Activated CD8-positive, alpha-beta T cell treated with anti-CD3 and anti-CD28 coated beads for 36 hours (primary cell): ENCODE measurements at regions not wholly inside any gene's neighbourhood (a gene's known extent, or its start where the extent isn't known, plus 50 kb on each side); places are given as distances from the start of the nearest gene placed in this dataset.

Experiments
- ATAC-seq: fragments of 200-7000 bp; cut with Tn5 transposase; one replicate; pipeline ENCODE4 v1.10.0; 2021; ENCODE audit warnings: mild to moderate bottlenecking, moderate library complexity
- CTCF ChIA-PET: fragments of 350-600 bp; sonication (Branson Sonifier 250); formaldehyde crosslinking; loops from one replicate; lab custom pipeline; 2021; ENCODE audit warnings: antibody characterized with exemption; lab: Charles Lee
- POLR2A ChIA-PET: fragments of 350-600 bp; sonication (Branson Sonifier 250); formaldehyde crosslinking; loops from one replicate; lab custom pipeline; 2021; ENCODE audit warnings: antibody characterized with exemption; lab: Charles Lee
- DNase-seq: peaks from one replicate; pipeline ENCODE4 v3.0.0-alpha.2; 2020
- H3K27ac Mint-ChIP-seq: one replicate; pipeline ENCODE4 v1.8.0; 2021; ENCODE audit warnings: mild to moderate bottlenecking, mixed read lengths
- H3K27me3 Mint-ChIP-seq: one replicate; pipeline ENCODE4 v1.8.0; 2021; ENCODE audit warnings: mixed read lengths
- H3K36me3 Mint-ChIP-seq: one replicate; pipeline ENCODE4 v1.8.0; 2021; ENCODE audit warnings: low read depth, mixed read lengths
- H3K4me1 Mint-ChIP-seq: one replicate; pipeline ENCODE4 v1.8.0; 2021; ENCODE audit warnings: low read depth, mixed read lengths
- H3K4me3 Mint-ChIP-seq: one replicate; pipeline ENCODE4 v1.8.0; 2021; ENCODE audit warnings: mild to moderate bottlenecking, moderate library complexity, mixed read lengths
- H3K9me3 Mint-ChIP-seq: one replicate; pipeline ENCODE4 v1.8.0; 2021; ENCODE audit warnings: mixed read lengths
- CTCF ChIP-seq: fragments of 200-600 bp; IDR thresholded peaks from one replicate; pipeline ENCODE4 v1.8.0; 2022; ENCODE audit warnings: antibody characterized with exemption, mild to moderate bottlenecking
- intact Hi-C: fragments of 100-400 bp; cut with micrococcal nuclease; formaldehyde crosslinking; loops from one replicate; pipeline ENCODE4 v1.10.0; 2022

DNA sequence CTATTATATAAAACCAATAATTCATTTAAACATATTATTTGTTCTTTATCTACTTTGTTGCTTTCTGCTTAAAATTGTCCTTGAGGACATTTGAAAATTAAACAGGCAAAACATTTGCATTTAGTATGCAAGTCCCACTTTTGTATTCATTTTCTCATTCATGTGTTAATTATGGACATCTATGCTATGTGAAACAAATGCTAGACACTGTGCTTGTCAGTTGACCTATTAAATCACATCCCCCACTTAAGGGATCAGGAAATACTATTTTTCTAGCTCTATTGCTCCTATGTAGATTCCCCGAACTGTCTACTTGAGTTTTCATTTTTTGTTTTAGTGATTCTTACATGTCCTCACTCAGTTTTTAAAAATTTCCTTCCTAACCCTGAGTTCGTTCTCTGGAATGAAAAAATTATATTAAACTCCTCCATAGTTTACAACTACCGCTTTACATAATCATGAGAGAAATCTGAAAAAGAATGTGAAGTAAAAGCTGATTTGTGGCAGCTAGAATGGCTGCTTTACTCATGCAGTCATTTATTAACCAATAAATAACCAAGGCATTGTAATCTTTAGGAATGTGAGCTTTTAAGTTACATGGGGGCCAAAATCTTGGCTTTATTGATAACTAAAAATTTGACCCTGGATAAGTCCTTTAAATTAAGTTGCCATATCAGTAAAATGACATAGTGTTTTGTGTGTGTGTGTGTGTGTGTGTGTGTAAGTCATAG is 188.5 kb downstream of the LIG4 start:
- Mint-ChIP-seq H3K9me3 (no peaks in the 10 kb centered on the region), H3K4me1 (no peaks in the 10 kb centered on the region), H3K27me3 (no peaks in the 10 kb centered on the region), H3K4me3 (no peak overlapping the region), H3K27ac (no peak overlapping the region), H3K36me3 (no peaks in the 10 kb centered on the region)
- ATAC-seq (no peak), DNase-seq (no peak)
- TF ChIP-seq CTCF: no peak
- CTCF ChIA-PET: no interaction called here
- intact Hi-C loops: no loop called here
- POLR2A ChIA-PET: no interaction called here

DNA sequence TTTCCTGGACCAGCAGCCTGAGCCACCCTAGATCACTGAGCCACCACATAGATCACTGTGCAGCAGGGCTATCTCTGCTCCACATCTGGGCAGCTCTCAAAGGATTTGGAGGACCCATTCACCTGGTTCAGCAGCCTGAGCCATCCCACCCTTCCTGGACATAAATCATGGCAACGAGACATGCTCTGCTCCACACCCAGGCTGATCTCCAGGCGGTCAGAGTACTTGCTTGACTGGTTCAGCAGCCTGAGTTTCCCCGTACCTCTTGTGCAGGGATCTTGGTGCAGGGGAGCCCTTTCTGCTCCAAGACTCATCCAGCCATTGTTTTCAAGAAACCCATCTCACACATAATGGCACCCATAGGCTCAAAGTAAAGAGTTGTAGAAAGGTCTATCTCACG is 195.3 kb downstream of the LIG4 start:
- no peaks in the 10 kb centered on the region for H3K4me1 Mint-ChIP-seq
- DNase-seq (no peak), ATAC-seq (no peak)
- CTCF ChIA-PET: no interaction called here
- H3K27me3 Mint-ChIP-seq: no peaks in the 10 kb centered on the region
- no peaks in the 10 kb centered on the region for H3K36me3 Mint-ChIP-seq
- no peak overlapping the region for H3K4me3 Mint-ChIP-seq
- no peak overlapping the region for H3K27ac Mint-ChIP-seq
- TF ChIP-seq CTCF: no peak
- intact Hi-C loops: no loop called here
- POLR2A ChIA-PET: no interaction called here
- peaks cover 25% of the 10 kb centered on the region for H3K9me3 Mint-ChIP-seq

- no peaks in the 10 kb centered on the region for H3K27me3 Mint-ChIP-seq
- no peaks in the 10 kb centered on the region for H3K36me3 Mint-ChIP-seq
- H3K4me1 Mint-ChIP-seq: no peaks in the 10 kb centered on the region
- no peak overlapping the region for H3K4me3 Mint-ChIP-seq
- no peak for TF ChIP-seq CTCF
- ChIA-PET POLR2A (no interaction called here), CTCF (no interaction called here)
- intact Hi-C loops: no loop called here
- ATAC-seq (no peak), DNase-seq (no peak)
- no peak overlapping the region for H3K27ac Mint-ChIP-seq
- peaks cover 25% of the 10 kb centered on the region for H3K9me3 Mint-ChIP-seq
These were observed 196.9 kb downstream of the LIG4 start for GRCh38 chr13:108018371-108018870.

GRCh38 chr13:108006619-108007018 is 208.7 kb downstream of the LIG4 start:
- H3K9me3 Mint-ChIP-seq: no peaks in the 10 kb centered on the region
- CTCF ChIA-PET: no interaction called here

More at GRCh38 chr13:108006619-108007018, 208.7 kb downstream of the LIG4 start:
- Mint-ChIP-seq H3K36me3 (no peaks in the 10 kb centered on the region), H3K4me1 (no peaks in the 10 kb centered on the region), H3K27me3 (no peaks in the 10 kb centered on the region), H3K27ac (no peak overlapping the region), H3K4me3 (no peak overlapping the region)
- DNase-seq (no peak), ATAC-seq (no peak)
- TF ChIP-seq CTCF: no peak
- POLR2A ChIA-PET: no interaction called here
- intact Hi-C loops: no loop called here
